B cell (primary cell): ENCODE measurements at regions not wholly inside any gene's neighbourhood (a gene's known extent, or its start where the extent isn't known, plus 50 kb on each side); places are given as distances from the start of the nearest gene placed in this dataset.

Experiments used
- ATAC-seq: fragments of 200-7000 bp; cut with Tn5 transposase; one replicate; pipeline ENCODE4 v1.10.0; 2021; ENCODE audit warnings: low read depth, mild to moderate bottlenecking, moderate number of reproducible peaks, moderate library complexity
- CTCF ChIA-PET: fragments of 350-600 bp; sonication (Branson Sonifier 250); formaldehyde crosslinking; loops from one replicate; lab custom pipeline; 2021; ENCODE audit warnings: antibody characterized with exemption, inconsistent platforms; lab: Charles Lee
- POLR2A ChIA-PET: fragments of 350-600 bp; sonication (Branson Sonifier 250); formaldehyde crosslinking; loops from one replicate; lab custom pipeline; 2021; ENCODE audit warnings: antibody characterized with exemption; lab: Charles Lee
- DNase-seq: peaks from one replicate; pipeline ENCODE4 v3.0.0; 2013
- H2AFZ ChIP-seq: 2 replicates; pipeline ENCODE4 v1.6.1; 2012; ENCODE audit warnings: mild to moderate bottlenecking, low read depth, low read length; ENCODE audit not compliant: insufficient read depth, poor library complexity, severe bottlenecking
- H3K27ac ChIP-seq, 2 donors: 1 replicate in 1 of 2; 2 replicates in 1 of 2; pipeline ENCODE4 v1.5.1; 2012 to 2013; ENCODE audit warnings: low read length in 2 of 2, mild to moderate bottlenecking in 2 of 2, moderate library complexity in 1 of 2
- H3K27me3 ChIP-seq, 4 experiments: fragments of 200-600 bp in 1 of 4; sonication (generic) in 1 of 4; replicated peaks in 1 of 4; 1 replicate in 2 of 4; 2 replicates in 2 of 4; pipeline versions ENCODE4 v1.6.1 to v1.7.0; 2013 to 2016; ENCODE audit warnings: low read length in 3 of 4, mild to moderate bottlenecking in 2 of 4, mixed read lengths in 1 of 4, moderate library complexity in 1 of 4; ENCODE audit not compliant: insufficient read depth in 4 of 4, control insufficient read depth in 3 of 4; ENCODE audit errors: control extremely low read depth in 1 of 4
- H3K36me3 ChIP-seq, 2 experiments: replicated peaks in 1 of 2; 1 replicate in 1 of 2; 2 replicates in 1 of 2; pipeline versions ENCODE4 v1.6.1 to v1.7.1; 2013; ENCODE audit warnings: low read length in 1 of 2; ENCODE audit not compliant: insufficient read depth in 2 of 2, control insufficient read depth in 1 of 2; ENCODE audit errors: control extremely low read depth in 1 of 2, extremely low read depth in 1 of 2
- H3K4me1 ChIP-seq, 2 donors: fragments of 200-600 bp in 1 of 2; sonication (generic) in 1 of 2; 1 replicate in 1 of 2; 2 replicates in 1 of 2; pipeline versions ENCODE4 v1.5.1 to v1.6.1; 2013 to 2017; ENCODE audit warnings: low read length in 2 of 2; ENCODE audit not compliant: control insufficient read depth in 2 of 2, insufficient read depth in 2 of 2
- H3K4me2 ChIP-seq: replicated peaks from 2 replicates; pipeline ENCODE3; 2012; ENCODE audit warnings: mild to moderate bottlenecking, low read depth, low read length; ENCODE audit not compliant: poor library complexity, severe bottlenecking
- H3K4me3 ChIP-seq, 5 experiments: fragments of 200-600 bp in 1 of 5; sonication (generic) in 1 of 5; 1 replicate in 3 of 5; 2 replicates in 2 of 5; pipeline versions ENCODE4 v1.5.1 to v1.7.0; 2011 to 2016; ENCODE audit warnings: low read length in 4 of 5, mild to moderate bottlenecking in 4 of 5, low read depth in 2 of 5, control low read depth in 1 of 5, moderate library complexity in 1 of 5; ENCODE audit not compliant: insufficient read depth in 1 of 5; ENCODE audit errors: control extremely low read depth in 1 of 5, extremely low read depth in 1 of 5
- H3K79me2 ChIP-seq: fragments of 200-600 bp; sonication (generic); one replicate; pipeline ENCODE4 v1.6.0; 2016; ENCODE audit warnings: low read length; ENCODE audit not compliant: control insufficient read depth, insufficient read depth
- H3K9ac ChIP-seq: fragments of 200-600 bp; sonication (generic); 2 replicates; pipeline ENCODE4 v1.6.1; 2017; ENCODE audit warnings: mild to moderate bottlenecking, low read length, moderate library complexity
- H3K9me3 ChIP-seq, 3 donors: one replicate each; pipeline versions ENCODE4 v1.6.1 to v1.7.1; 2013; ENCODE audit warnings: low read length in 2 of 3; ENCODE audit not compliant: control insufficient read depth in 2 of 3, insufficient read depth in 1 of 3; ENCODE audit errors: control extremely low read depth in 1 of 3
- H4K20me1 ChIP-seq: 2 replicates; pipeline ENCODE4 v1.6.0; 2012; ENCODE audit warnings: mild to moderate bottlenecking, low read length; ENCODE audit not compliant: insufficient read depth, control insufficient read depth, poor library complexity, severe bottlenecking
- H3K27ac Mint-ChIP-seq: one replicate; pipeline ENCODE4 v1.8.0; 2021; ENCODE audit warnings: mixed read lengths
- H3K27me3 Mint-ChIP-seq: one replicate; pipeline ENCODE4 v1.8.0; 2021; ENCODE audit warnings: mixed read lengths
- H3K4me1 Mint-ChIP-seq: one replicate; pipeline ENCODE4 v1.8.0; 2021; ENCODE audit warnings: mixed read lengths
- H3K4me3 Mint-ChIP-seq: one replicate; pipeline ENCODE4 v1.8.0; 2021; ENCODE audit warnings: mixed read lengths
- H3K9me3 Mint-ChIP-seq: one replicate; pipeline ENCODE4 v1.8.0; 2022; ENCODE audit warnings: mixed read lengths; ENCODE audit not compliant: insufficient read depth
- CTCF ChIP-seq: fragments of 200-600 bp; IDR thresholded peaks from one replicate; pipeline ENCODE4 v1.8.0; 2022; ENCODE audit warnings: antibody characterized with exemption, mild to moderate bottlenecking
- EZH2 ChIP-seq: IDR thresholded peaks from 2 replicates; pipeline ENCODE4 v1.6.1; 2012; ENCODE audit warnings: borderline replicate concordance, low read depth, mild to moderate bottlenecking, moderate library complexity, low read length; ENCODE audit not compliant: insufficient read depth, poor library complexity, severe bottlenecking
- WGBS: methylation state at CpG from one replicate; pipeline ENCODE4 v1.1.5; 2013; ENCODE audit warnings: missing lambda C conversion rate; ENCODE audit not compliant: insufficient coverage; 5-methylcytosine and 5-hydroxymethylcytosine counted together
- intact Hi-C: fragments of 100-400 bp; cut with micrococcal nuclease; formaldehyde crosslinking; loops from one replicate; pipeline ENCODE4 v1.10.0; 2022

GRCh38 chr15:29880341-29880740 is 58.1 kb upstream of the TJP1 start:
- POLR2A ChIA-PET = no interaction called here
- TF ChIP-seq EZH2 (no peak), CTCF (no peak)
- H3K9ac ChIP-seq = no peak overlapping the region
- WGBS = 80% methylated on average over 1 of the region's 3 CpGs
- no peak overlapping the region for H3K4me3 ChIP-seq
- Mint-ChIP-seq H3K9me3 (no peaks in the 10 kb centered on the region), H3K27ac (no peak overlapping the region), H3K4me1 (no peaks in the 10 kb centered on the region), H3K4me3 (no peak overlapping the region), H3K27me3 (peaks cover 18% of the 10 kb centered on the region)
- H4K20me1 ChIP-seq = no peaks in the 10 kb centered on the region
- no peaks in the 10 kb centered on the region for H3K4me1 ChIP-seq
- no peaks in the 10 kb centered on the region for H3K36me3 ChIP-seq
- ATAC-seq (no peak), DNase-seq (no peak)
- H3K4me2 ChIP-seq = no peak overlapping the region
- H3K9me3 ChIP-seq = peaks cover 0 to 7% (median 0%) of the 10 kb centered on the region in 3 donors
- H3K79me2 ChIP-seq = no peaks in the 10 kb centered on the region
- no peaks in the 10 kb centered on the region for H3K27me3 ChIP-seq
- intact Hi-C loops = no loop called here
- H2AFZ ChIP-seq = no peak overlapping the region
- H3K27ac ChIP-seq = no peak overlapping the region
- CTCF ChIA-PET = no interaction called here

- Mint-ChIP-seq H3K4me1 (no peaks in the 10 kb centered on the region), H3K9me3 (no peaks in the 10 kb centered on the region), H3K4me3 (no peak overlapping the region), H3K27me3 (peaks cover 4% of the 10 kb centered on the region), H3K27ac (no peak overlapping the region)
- POLR2A ChIA-PET = no interaction called here
- Histone ChIP-seq H3K79me2 (no peaks in the 10 kb centered on the region), H3K9me3 (peaks cover 0 to 7% (median 0%) of the 10 kb centered on the region in 3 donors), H4K20me1 (no peaks in the 10 kb centered on the region), H3K27ac (no peak overlapping the region), H2AFZ (no peak overlapping the region), H3K4me3 (no peak overlapping the region), H3K36me3 (no peaks in the 10 kb centered on the region), H3K4me2 (no peak overlapping the region), H3K27me3 (no peaks in the 10 kb centered on the region), H3K4me1 (no peaks in the 10 kb centered on the region), H3K9ac (no peak overlapping the region)
- no peak for TF ChIP-seq CTCF
- TF ChIP-seq EZH2 = no peak
- DNase-seq (no peak), ATAC-seq (no peak)
- intact Hi-C loops = no loop called here
- no CpG with 5 or more reads among the region's 1 CpG for WGBS
- CTCF ChIA-PET = no interaction called here
These were observed 52.7 kb upstream of the TJP1 start for GRCh38 chr15:29874977-29875376.
